ENCODE measurements at regions not wholly inside any gene's neighbourhood (a gene's known extent, or its start where the extent isn't known, plus 50 kb on each side); places are given as distances from the start of the nearest gene placed in this dataset.

DNA sequence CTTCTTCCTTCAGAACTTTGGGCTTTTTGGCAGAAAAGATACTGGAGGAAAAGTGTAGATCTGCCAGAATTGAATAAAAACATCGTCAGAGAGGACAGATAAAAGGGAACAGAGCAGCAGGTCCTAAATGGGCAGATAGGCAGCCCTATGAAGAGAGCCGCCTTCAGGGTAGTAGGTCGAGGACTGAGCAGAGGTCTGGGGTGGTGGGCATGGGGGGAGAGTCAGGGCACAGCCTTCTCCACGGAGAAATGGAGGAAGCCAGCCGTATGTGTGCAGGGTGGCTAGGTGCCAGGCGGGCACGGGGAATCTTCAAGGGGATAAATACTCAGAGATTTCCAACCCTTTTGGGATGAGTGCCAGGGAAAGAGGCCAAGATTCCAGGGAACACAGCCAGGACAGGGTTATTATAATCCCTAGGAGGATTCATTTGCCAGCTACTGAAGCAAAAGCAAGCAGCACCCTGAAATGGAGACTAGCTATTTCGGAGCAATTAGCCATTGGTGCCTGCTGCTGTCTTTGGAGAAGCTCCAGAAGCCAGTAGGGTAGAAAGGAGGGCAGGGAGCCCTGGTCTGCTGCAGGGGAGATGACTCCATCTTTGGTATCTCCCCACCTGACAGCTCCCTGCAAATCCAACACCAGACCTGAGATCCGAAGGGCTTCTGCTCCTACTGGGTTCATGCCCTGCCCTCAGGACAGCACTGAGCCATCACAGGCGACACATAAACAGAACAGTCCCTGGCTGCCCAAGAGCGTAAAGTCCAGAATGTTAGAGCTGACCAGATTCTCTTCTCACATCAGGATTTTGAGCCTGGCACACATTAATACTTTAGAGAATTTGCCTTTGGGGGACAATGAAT is 174.5 kb upstream of the NTM start:
- TF ChIP-seq, protein P1, sequence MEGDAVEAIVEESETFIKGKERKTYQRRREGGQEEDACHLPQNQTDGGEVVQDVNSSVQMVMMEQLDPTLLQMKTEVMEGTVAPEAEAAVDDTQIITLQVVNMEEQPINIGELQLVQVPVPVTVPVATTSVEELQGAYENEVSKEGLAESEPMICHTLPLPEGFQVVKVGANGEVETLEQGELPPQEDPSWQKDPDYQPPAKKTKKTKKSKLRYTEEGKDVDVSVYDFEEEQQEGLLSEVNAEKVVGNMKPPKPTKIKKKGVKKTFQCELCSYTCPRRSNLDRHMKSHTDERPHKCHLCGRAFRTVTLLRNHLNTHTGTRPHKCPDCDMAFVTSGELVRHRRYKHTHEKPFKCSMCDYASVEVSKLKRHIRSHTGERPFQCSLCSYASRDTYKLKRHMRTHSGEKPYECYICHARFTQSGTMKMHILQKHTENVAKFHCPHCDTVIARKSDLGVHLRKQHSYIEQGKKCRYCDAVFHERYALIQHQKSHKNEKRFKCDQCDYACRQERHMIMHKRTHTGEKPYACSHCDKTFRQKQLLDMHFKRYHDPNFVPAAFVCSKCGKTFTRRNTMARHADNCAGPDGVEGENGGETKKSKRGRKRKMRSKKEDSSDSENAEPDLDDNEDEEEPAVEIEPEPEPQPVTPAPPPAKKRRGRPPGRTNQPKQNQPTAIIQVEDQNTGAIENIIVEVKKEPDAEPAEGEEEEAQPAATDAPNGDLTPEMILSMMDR (IDR thresholded peaks at IDR 0.05; ENCODE audit: low read depth, low read length, missing control alignments) = no peak
- DNase-seq = peak; percentile 2
- no peak overlapping the region for H3K4me3 ChIP-seq (ENCODE audit: low read depth, low read length)
- no peak overlapping the region for H3K27ac ChIP-seq
- in situ Hi-C loops (cut with HindIII; ENCODE audit: low pct_ligation_motif_present, low sequenced_read_pairs) = no loop called here
- no peaks in the 10 kb centered on the region for H3K27me3 ChIP-seq (replicated peaks)
- H3K36me3 ChIP-seq (replicated peaks) = no peaks in the 10 kb centered on the region

DNA sequence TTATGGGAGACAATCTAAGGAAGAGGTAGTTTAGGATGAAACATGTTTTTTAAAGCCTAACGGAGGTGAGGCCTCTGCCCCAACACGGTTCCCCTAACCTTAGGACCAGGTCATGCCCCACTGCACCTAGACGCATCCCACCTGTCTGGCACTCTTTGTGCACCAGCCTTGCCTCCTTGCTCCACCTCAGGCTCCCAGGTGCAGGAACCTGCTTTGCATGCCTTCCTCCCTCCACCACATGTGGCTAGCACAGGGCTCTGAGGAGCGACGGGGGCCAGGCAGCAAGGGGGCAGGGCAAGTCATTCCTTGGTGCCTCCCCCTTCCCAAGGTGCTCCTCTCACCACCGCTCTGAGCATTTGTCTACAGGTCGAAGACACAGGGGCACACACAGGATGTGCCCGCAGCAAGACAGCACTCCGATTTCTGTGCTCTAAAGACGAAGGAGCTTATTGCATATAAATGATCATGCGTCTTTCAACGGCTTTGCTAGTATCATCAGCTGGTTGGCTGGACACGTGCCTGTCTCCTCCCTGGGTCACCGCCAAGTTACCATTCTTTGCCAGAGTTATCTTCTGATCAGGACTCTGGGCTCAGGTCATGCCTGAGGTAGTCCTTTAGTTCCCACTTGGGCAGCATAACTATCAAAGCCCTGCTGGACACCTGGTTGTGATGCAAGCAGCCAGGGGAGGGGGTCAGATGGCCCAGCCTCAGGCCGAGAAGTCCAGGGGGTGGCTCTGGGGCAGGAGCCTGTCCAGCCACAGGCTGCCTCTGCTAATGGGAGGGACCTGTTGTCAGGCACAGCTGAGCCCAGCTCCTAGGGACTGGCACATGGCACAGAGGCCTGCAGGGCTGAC is 172.0 kb upstream of the NTM start:
- in situ Hi-C loops (cut with HindIII; ENCODE audit: low pct_ligation_motif_present, low sequenced_read_pairs) = no loop called here
- TF ChIP-seq, protein P1 (IDR thresholded peaks at IDR 0.05; ENCODE audit: low read depth, low read length, missing control alignments) = no peak
- no peak for DNase-seq

DNA sequence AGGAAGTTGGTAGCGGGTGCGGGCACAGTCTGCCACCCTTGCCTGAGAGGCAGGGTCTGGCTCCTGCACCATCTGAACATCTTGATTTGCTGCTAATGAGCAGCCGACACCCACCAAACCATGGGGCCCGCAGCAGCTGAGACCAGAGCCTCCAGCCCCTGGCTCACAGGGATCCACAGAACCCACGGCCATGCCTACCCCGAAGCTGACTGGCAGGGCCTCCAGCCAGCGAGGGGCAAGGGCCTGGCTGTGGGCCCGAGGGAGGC is 171.5 kb upstream of the NTM start:
- in situ Hi-C loops (cut with HindIII; ENCODE audit: low pct_ligation_motif_present, low sequenced_read_pairs) = no loop called here
- no peak overlapping the region for H3K27ac ChIP-seq
- H3K27me3 ChIP-seq (replicated peaks) = no peaks in the 10 kb centered on the region
- no peaks in the 10 kb centered on the region for H3K36me3 ChIP-seq (replicated peaks)
- no peak overlapping the region for H3K4me3 ChIP-seq (ENCODE audit: low read depth, low read length)
- DNase-seq = no peak
- TF ChIP-seq, protein P1 (IDR thresholded peaks at IDR 0.05; ENCODE audit: low read depth, low read length, missing control alignments) = no peak

More for the DNA sequence above, 172.0 kb upstream of the NTM start:
- Histone ChIP-seq H3K36me3 (replicated peaks) (no peaks in the 10 kb centered on the region), H3K4me3 (ENCODE audit: low read depth, low read length) (no peak overlapping the region), H3K27me3 (replicated peaks) (no peaks in the 10 kb centered on the region), H3K27ac (no peak overlapping the region)

DNA sequence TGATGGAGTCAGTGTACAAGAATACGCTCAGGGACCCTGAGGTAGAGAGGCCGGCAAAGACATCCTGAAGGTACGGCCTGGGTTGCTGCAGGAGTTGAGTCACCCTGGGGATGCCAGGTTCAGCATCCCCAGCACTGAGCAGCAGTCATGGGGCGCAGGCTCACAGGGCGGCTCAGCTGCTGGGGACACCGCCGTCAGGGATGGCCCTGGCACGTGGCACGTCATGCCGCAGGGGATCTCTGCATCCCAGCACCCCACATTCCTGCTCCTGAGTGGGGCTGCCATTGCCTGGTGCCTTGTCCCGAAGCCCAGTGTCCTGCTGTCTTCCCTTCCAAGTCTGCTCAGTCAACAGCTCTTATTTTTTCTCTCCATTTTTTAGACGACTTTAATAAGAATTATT is 168.7 kb upstream of the NTM start:
- no peak for DNase-seq
- Histone ChIP-seq H3K4me3 (ENCODE audit: low read depth, low read length) (no peak overlapping the region), H3K27me3 (replicated peaks) (no peaks in the 10 kb centered on the region), H3K27ac (no peak overlapping the region), H3K36me3 (replicated peaks) (no peaks in the 10 kb centered on the region)
- TF ChIP-seq, protein P1 (IDR thresholded peaks at IDR 0.05; ENCODE audit: low read depth, low read length, missing control alignments) = no peak
- in situ Hi-C loops (cut with HindIII; ENCODE audit: low pct_ligation_motif_present, low sequenced_read_pairs) = no loop called here

DNA sequence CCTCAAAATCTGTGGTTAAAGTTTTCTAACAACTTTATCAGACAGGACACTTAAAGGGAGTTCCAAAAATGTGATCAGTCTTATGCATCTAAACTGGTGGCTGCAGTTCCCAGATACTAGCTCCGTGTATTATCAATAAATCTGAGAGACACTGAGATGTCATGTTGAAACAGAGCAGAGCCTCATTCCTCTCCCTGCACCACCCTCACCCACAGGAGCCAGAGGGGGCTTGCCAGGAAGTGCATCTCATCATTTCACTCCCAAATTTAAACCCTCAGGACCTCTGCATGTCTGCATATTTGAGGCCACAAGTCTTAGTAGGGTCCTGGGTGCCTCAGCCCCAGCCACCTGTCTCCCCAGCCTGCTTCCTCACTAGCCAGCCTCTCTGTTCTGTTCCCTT is 167.4 kb upstream of the NTM start:
- no peaks in the 10 kb centered on the region for H3K27me3 ChIP-seq (replicated peaks)
- no peak for DNase-seq
- H3K4me3 ChIP-seq (ENCODE audit: low read depth, low read length) = no peak overlapping the region
- in situ Hi-C loops (cut with HindIII; ENCODE audit: low pct_ligation_motif_present, low sequenced_read_pairs) = no loop called here
- H3K36me3 ChIP-seq (replicated peaks) = no peaks in the 10 kb centered on the region
- TF ChIP-seq, protein P1 (IDR thresholded peaks at IDR 0.05; ENCODE audit: low read depth, low read length, missing control alignments) = no peak
- no peak overlapping the region for H3K27ac ChIP-seq
